ENCODE measurements at regions not wholly inside any gene's neighbourhood (a gene's known extent, or its start where the extent isn't known, plus 50 kb on each side); places are given as distances from the start of the nearest gene placed in this dataset.
"Not testable (repeated sequence)": the region's sequence is repeated elsewhere in the genome, so short reads cannot be mapped to it uniquely, and the experiment has no call there.

GRCh38 chr2:184346338-184346862, 251.9 kb upstream of the ZNF804A start:
- no peak for DNase-seq (ENCODE audit: low spot score)

- no peak for DNase-seq (ENCODE audit: low spot score)
Measured at GRCh38 chr2:184351126-184351525, 247.2 kb upstream of the ZNF804A start.

- no peak for DNase-seq (ENCODE audit: low spot score)
Measured at GRCh38 chr2:184357033-184357432, 241.3 kb upstream of the ZNF804A start.

- DNase-seq (ENCODE audit: low spot score) = no peak
Measured at GRCh38 chr2:184359379-184359778, 238.9 kb upstream of the ZNF804A start.

GRCh38 chr2:184363213-184363612, 235.1 kb upstream of the ZNF804A start:
- DNase-seq (ENCODE audit: low spot score) = no peak

GRCh38 chr2:184367211-184367610, 231.1 kb upstream of the ZNF804A start:
- DNase-seq (ENCODE audit: low spot score) = no peak

GRCh38 chr2:184369307-184369706, 229.0 kb upstream of the ZNF804A start:
- DNase-seq (ENCODE audit: low spot score) = no peak

- no peak for DNase-seq (ENCODE audit: low spot score)
Measured at GRCh38 chr2:184370954-184371353, 227.4 kb upstream of the ZNF804A start.

GRCh38 chr2:184371641-184372040, 226.7 kb upstream of the ZNF804A start:
- no peak for DNase-seq (ENCODE audit: low spot score)

- no peak for DNase-seq (ENCODE audit: low spot score)
Measured at GRCh38 chr2:184372484-184372883, 225.8 kb upstream of the ZNF804A start.

- no peak for DNase-seq (ENCODE audit: low spot score)
Measured at GRCh38 chr2:184394642-184395041, 203.7 kb upstream of the ZNF804A start.

- DNase-seq (ENCODE audit: low spot score) = no peak
Measured at GRCh38 chr2:184402381-184402780, 195.9 kb upstream of the ZNF804A start.

GRCh38 chr2:184407041-184407630, 191.2 kb upstream of the ZNF804A start:
- not testable (repeated sequence) for DNase-seq (ENCODE audit: low spot score)

- DNase-seq (ENCODE audit: low spot score) = no peak
Measured at GRCh38 chr2:184410160-184410559, 188.2 kb upstream of the ZNF804A start.

GRCh38 chr2:184413221-184413620, 185.1 kb upstream of the ZNF804A start:
- DNase-seq (ENCODE audit: low spot score) = no peak

GRCh38 chr2:184413671-184414229, 184.6 kb upstream of the ZNF804A start:
- no peak for DNase-seq (ENCODE audit: low spot score)

- DNase-seq (ENCODE audit: low spot score) = no peak
Measured at GRCh38 chr2:184416146-184416913, 182.0 kb upstream of the ZNF804A start.

- DNase-seq (ENCODE audit: low spot score) = no peak
Measured at GRCh38 chr2:184419744-184420143, 178.6 kb upstream of the ZNF804A start.

GRCh38 chr2:184421456-184421855, 176.9 kb upstream of the ZNF804A start:
- DNase-seq (ENCODE audit: low spot score) = not testable (repeated sequence)

GRCh38 chr2:184425083-184425482, 173.2 kb upstream of the ZNF804A start:
- no peak for DNase-seq (ENCODE audit: low spot score)

- no peak for DNase-seq (ENCODE audit: low spot score)
Measured at GRCh38 chr2:184444217-184444616, 154.1 kb upstream of the ZNF804A start.

- no peak for DNase-seq (ENCODE audit: low spot score)
Measured at GRCh38 chr2:184444623-184445223, 153.6 kb upstream of the ZNF804A start.

GRCh38 chr2:184449760-184450159, 148.6 kb upstream of the ZNF804A start:
- no peak for DNase-seq (ENCODE audit: low spot score)
